H9 (cell line): ENCODE measurements at regions not wholly inside any gene's neighbourhood (a gene's known extent, or its start where the extent isn't known, plus 50 kb on each side); places are given as distances from the start of the nearest gene placed in this dataset.
A peak's percentile ranks its signal among the peaks of the same experiment; 100 is the strongest.
"Not testable (repeated sequence)": the region's sequence is repeated elsewhere in the genome, so short reads cannot be mapped to it uniquely, and the experiment has no call there.

Source experiments
- DNase-seq: peaks from one replicate; pipeline ENCODE4 v3.0.0-alpha.2; 2017
- H2AFZ ChIP-seq: one replicate; pipeline ENCODE4 v1.6.1; 2013; ENCODE audit warnings: mild to moderate bottlenecking, low read length, control low read depth, moderate library complexity
- H2AK5ac ChIP-seq: 2 replicates; pipeline ENCODE4 v1.6.1; 2013; ENCODE audit warnings: low read length, control low read depth, mixed read lengths; ENCODE audit not compliant: insufficient read length
- H2BK120ac ChIP-seq: one replicate; pipeline ENCODE4 v1.6.1; 2013; ENCODE audit warnings: low read depth, mild to moderate bottlenecking, low read length, control low read depth, inconsistent platforms; ENCODE audit not compliant: poor library complexity, severe bottlenecking
- H2BK12ac ChIP-seq: 2 replicates; pipeline ENCODE4 v1.6.1; 2013; ENCODE audit warnings: low read length, control low read depth, mixed read lengths, low read depth; ENCODE audit not compliant: insufficient read length
- H2BK15ac ChIP-seq: 2 replicates; pipeline ENCODE4 v1.6.1; 2013; ENCODE audit warnings: low read depth, low read length, control low read depth
- H2BK20ac ChIP-seq: one replicate; pipeline ENCODE4 v1.6.1; 2013; ENCODE audit warnings: low read depth, mild to moderate bottlenecking, low read length, control low read depth, inconsistent platforms; ENCODE audit not compliant: poor library complexity, severe bottlenecking
- H2BK5ac ChIP-seq: 2 replicates; pipeline ENCODE4 v1.6.1; 2013; ENCODE audit warnings: low read length, control low read depth, mixed read lengths; ENCODE audit not compliant: insufficient read length
- H3K14ac ChIP-seq: 2 replicates; pipeline ENCODE4 v1.6.1; 2013; ENCODE audit warnings: low read length, control low read depth; ENCODE audit not compliant: insufficient read depth
- H3K18ac ChIP-seq: 2 replicates; pipeline ENCODE4 v1.6.1; 2013; ENCODE audit warnings: low read depth, mild to moderate bottlenecking, mixed read lengths, low read length, control low read depth; ENCODE audit not compliant: insufficient read length
- H3K23ac ChIP-seq: 2 replicates; pipeline ENCODE4 v1.6.1; 2013; ENCODE audit warnings: low read length, control low read depth, mixed read lengths, low read depth; ENCODE audit not compliant: insufficient read length
- H3K23me2 ChIP-seq: 2 replicates; pipeline ENCODE4 v1.6.1; 2013; ENCODE audit warnings: low read depth, mild to moderate bottlenecking, mixed read lengths, low read length, control low read depth; ENCODE audit not compliant: insufficient read length, poor library complexity, severe bottlenecking
- H3K27ac ChIP-seq: 2 replicates; pipeline ENCODE4 v1.5.1; 2013; ENCODE audit warnings: low read length, control low read depth, mixed read lengths, low read depth; ENCODE audit not compliant: insufficient read length
- H3K27me3 ChIP-seq: 2 replicates; pipeline ENCODE4 v1.6.1; 2013; ENCODE audit warnings: low read length, control low read depth, inconsistent platforms; ENCODE audit not compliant: insufficient read depth
- H3K4ac ChIP-seq: 2 replicates; pipeline ENCODE4 v1.6.1; 2013; ENCODE audit warnings: low read depth, mild to moderate bottlenecking, control low read depth, inconsistent platforms, low read length, moderate library complexity
- H3K4me1 ChIP-seq: 2 replicates; pipeline ENCODE4 v1.6.1; 2013; ENCODE audit warnings: low read length, control low read depth, inconsistent platforms; ENCODE audit not compliant: insufficient read depth
- H3K4me2 ChIP-seq: 2 replicates; pipeline ENCODE4 v1.6.1; 2013; ENCODE audit warnings: low read length, control low read depth, mixed read lengths; ENCODE audit not compliant: insufficient read length, insufficient read depth
- H3K56ac ChIP-seq: 2 replicates; pipeline ENCODE4 v1.6.1; 2013; ENCODE audit warnings: low read depth, mild to moderate bottlenecking, mixed read lengths, low read length, control low read depth; ENCODE audit not compliant: insufficient read length
- H3K79me1 ChIP-seq: 2 replicates; pipeline ENCODE4 v1.6.1; 2013; ENCODE audit warnings: low read depth, mild to moderate bottlenecking, moderate library complexity, low read length, control low read depth, inconsistent platforms; ENCODE audit not compliant: insufficient read depth, poor library complexity, severe bottlenecking
- H3K79me2 ChIP-seq: 2 replicates; pipeline ENCODE4 v1.6.1; 2013; ENCODE audit warnings: low read length, control low read depth, inconsistent platforms; ENCODE audit not compliant: insufficient read depth
- H3K9ac ChIP-seq: 2 replicates; pipeline ENCODE4 v1.6.1; 2013; ENCODE audit warnings: low read length, control low read depth, mixed read lengths; ENCODE audit not compliant: insufficient read length; ENCODE audit errors: extremely low read depth
- H3K9me3 ChIP-seq: one replicate; pipeline ENCODE4 v1.6.1; 2013; ENCODE audit warnings: low read depth, low read length, inconsistent platforms; ENCODE audit not compliant: control insufficient read depth
- H3T11ph ChIP-seq: one replicate; pipeline ENCODE4 v1.6.1; 2013; ENCODE audit warnings: mild to moderate bottlenecking, low read length, control low read depth, inconsistent platforms
- H4K20me1 ChIP-seq: one replicate; pipeline ENCODE4 v1.6.1; 2013; ENCODE audit not compliant: control insufficient read depth, insufficient read length, insufficient read depth
- H4K5ac ChIP-seq: 2 replicates; pipeline ENCODE4 v1.6.1; 2013; ENCODE audit warnings: low read depth, mild to moderate bottlenecking, mixed read lengths, low read length, control low read depth; ENCODE audit not compliant: insufficient read length
- H4K8ac ChIP-seq: replicated peaks from 2 replicates; pipeline ENCODE4 v1.6.1; 2013; ENCODE audit warnings: low read length, control low read depth, mixed read lengths, low read depth; ENCODE audit not compliant: insufficient read length
- H4K91ac ChIP-seq: 2 replicates; pipeline ENCODE4 v1.6.1; 2013; ENCODE audit warnings: low read depth, mild to moderate bottlenecking, moderate library complexity, mixed read lengths, low read length, control low read depth; ENCODE audit not compliant: insufficient read length
- H3K27ac Mint-ChIP-seq, 3 experiments: 2 replicates in 2 of 3; 3 replicates in 1 of 3; pipeline ENCODE4 v1.8.0; 2020 to 2021; ENCODE audit warnings: mixed read lengths in 3 of 3, mild to moderate bottlenecking in 1 of 3, moderate library complexity in 1 of 3
- H3K27me3 Mint-ChIP-seq: 2 replicates; pipeline ENCODE4 v1.8.0; 2021; ENCODE audit warnings: low read depth, mild to moderate bottlenecking, moderate library complexity, mixed read lengths
- H3K36me3 Mint-ChIP-seq, 3 experiments: 2 replicates in 2 of 3; 3 replicates in 1 of 3; pipeline ENCODE4 v1.8.0; 2020 to 2021; ENCODE audit warnings: low read depth in 3 of 3, mixed read lengths in 3 of 3; ENCODE audit not compliant: insufficient read depth in 1 of 3
- H3K4me1 Mint-ChIP-seq, 2 experiments: 2 replicates each; pipeline ENCODE4 v1.8.0; 2020; ENCODE audit warnings: mixed read lengths in 2 of 2
- H3K4me3 Mint-ChIP-seq, 2 experiments: 2 replicates in 1 of 2; 3 replicates in 1 of 2; pipeline ENCODE4 v1.8.0; 2020 to 2021; ENCODE audit warnings: mild to moderate bottlenecking in 2 of 2, mixed read lengths in 2 of 2, moderate library complexity in 1 of 2
- H3K9me3 Mint-ChIP-seq, 2 experiments: 2 replicates in 1 of 2; 3 replicates in 1 of 2; pipeline ENCODE4 v1.8.0; 2020; ENCODE audit warnings: mild to moderate bottlenecking in 2 of 2, mixed read lengths in 2 of 2, moderate library complexity in 1 of 2
- WGBS: extraction: QIAGEN DNeasy Blood & Tissue Kit; methylation state at CpG from one replicate; pipeline ENCODE4 v1.1.7; 2013; ENCODE audit warnings: missing lambda C conversion rate, low lambda C conversion rate, mixed read lengths; ENCODE audit not compliant: insufficient read length; ENCODE audit errors: extremely low coverage; 5-methylcytosine and 5-hydroxymethylcytosine counted together
- TF ChIP-seq, protein P1 (sequence below): fragments of 200-600 bp; sonication (generic); conservative IDR thresholded peaks from 3 replicates; pipeline ENCODE4 v1.8.0; 2021; ENCODE audit warnings: antibody characterized with exemption, mild to moderate bottlenecking

- Histone ChIP-seq H2BK20ac (no peak overlapping the region), H2BK15ac (no peak overlapping the region), H3K23ac (no peak overlapping the region), H2BK120ac (no peak overlapping the region), H4K20me1 (no peaks in the 10 kb centered on the region), H3K4me2 (peak overlapping the region; percentile 18), H3K14ac (no peak overlapping the region), H3K4me1 (peaks cover 8% of the 10 kb centered on the region; the same call in 1 of the 2 replicates), H3T11ph (no peak overlapping the region), H4K8ac (no peak overlapping the region), H2AK5ac (no peak overlapping the region), H3K4ac (no peak overlapping the region), H2BK12ac (no peak overlapping the region), H3K23me2 (no peaks in the 10 kb centered on the region), H3K9ac (no peak overlapping the region), H3K79me1 (no peaks in the 10 kb centered on the region), H3K27ac (peak overlapping the region; percentile 89), H3K18ac (no peak overlapping the region), H3K27me3 (no peaks in the 10 kb centered on the region), H4K91ac (no peak overlapping the region), H3K9me3 (no peaks in the 10 kb centered on the region), H3K79me2 (no peaks in the 10 kb centered on the region), H4K5ac (no peak overlapping the region), H3K56ac (no peak overlapping the region), H2BK5ac (no peak overlapping the region), H2AFZ (no peak overlapping the region)
- peak overlapping the region in 1 of 2 experiments; percentile 15; a peak in 3 of 5 replicates for H3K4me3 Mint-ChIP-seq
- peaks cover 0 to 35% (median 15%) of the 10 kb centered on the region in 3 experiments; a peak in 6 of 7 replicates for H3K36me3 Mint-ChIP-seq
- peak overlapping the region; percentile 92 to 94 (median 93); a peak in 6 of 7 replicates for H3K27ac Mint-ChIP-seq
- H3K27me3 Mint-ChIP-seq = no peaks in the 10 kb centered on the region
- H3K4me1 Mint-ChIP-seq = peaks cover 50% of the 10 kb centered on the region in 2 experiments
- no peak for DNase-seq
- H3K9me3 Mint-ChIP-seq = peaks cover 22 to 31% of the 10 kb centered on the region in 2 experiments
- TF ChIP-seq, protein P1, sequence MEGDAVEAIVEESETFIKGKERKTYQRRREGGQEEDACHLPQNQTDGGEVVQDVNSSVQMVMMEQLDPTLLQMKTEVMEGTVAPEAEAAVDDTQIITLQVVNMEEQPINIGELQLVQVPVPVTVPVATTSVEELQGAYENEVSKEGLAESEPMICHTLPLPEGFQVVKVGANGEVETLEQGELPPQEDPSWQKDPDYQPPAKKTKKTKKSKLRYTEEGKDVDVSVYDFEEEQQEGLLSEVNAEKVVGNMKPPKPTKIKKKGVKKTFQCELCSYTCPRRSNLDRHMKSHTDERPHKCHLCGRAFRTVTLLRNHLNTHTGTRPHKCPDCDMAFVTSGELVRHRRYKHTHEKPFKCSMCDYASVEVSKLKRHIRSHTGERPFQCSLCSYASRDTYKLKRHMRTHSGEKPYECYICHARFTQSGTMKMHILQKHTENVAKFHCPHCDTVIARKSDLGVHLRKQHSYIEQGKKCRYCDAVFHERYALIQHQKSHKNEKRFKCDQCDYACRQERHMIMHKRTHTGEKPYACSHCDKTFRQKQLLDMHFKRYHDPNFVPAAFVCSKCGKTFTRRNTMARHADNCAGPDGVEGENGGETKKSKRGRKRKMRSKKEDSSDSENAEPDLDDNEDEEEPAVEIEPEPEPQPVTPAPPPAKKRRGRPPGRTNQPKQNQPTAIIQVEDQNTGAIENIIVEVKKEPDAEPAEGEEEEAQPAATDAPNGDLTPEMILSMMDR = no peak
These were observed 159.5 kb upstream of the PTBP2 start for GRCh38 chr1:96562094-96562493.

DNA sequence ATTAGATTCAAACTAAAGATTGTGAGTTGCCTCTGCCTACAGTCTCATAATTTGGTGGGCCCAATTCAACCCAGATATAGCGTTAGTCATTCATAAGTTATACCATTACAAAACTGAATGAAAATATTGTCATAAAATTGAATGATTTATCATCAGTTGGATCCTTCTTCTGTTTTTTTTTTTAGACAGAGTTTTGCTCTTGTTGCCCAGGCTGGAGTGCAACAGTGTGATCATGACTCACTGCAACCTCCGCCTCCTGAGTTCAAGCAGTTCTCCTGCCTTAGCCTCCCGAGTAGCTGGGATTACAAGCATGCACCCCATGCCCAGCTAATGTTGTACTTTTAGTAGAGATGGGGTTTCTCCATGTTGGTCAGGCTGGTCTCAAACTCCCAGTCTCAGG is 157.2 kb upstream of the PTBP2 start:
- H2BK5ac ChIP-seq, H2BK20ac ChIP-seq, H4K91ac ChIP-seq, H3K4me1 ChIP-seq, H3K9ac ChIP-seq, H3K4me2 ChIP-seq, H2BK120ac ChIP-seq, H2BK12ac ChIP-seq, H2AFZ ChIP-seq, H3K23ac ChIP-seq, H3K23me2 ChIP-seq, H3T11ph ChIP-seq, H3K56ac ChIP-seq, H4K5ac ChIP-seq, DNase-seq, H4K20me1 ChIP-seq, H3K18ac ChIP-seq, H3K27me3 Mint-ChIP-seq, H3K79me2 ChIP-seq, H3K27ac Mint-ChIP-seq, H3K79me1 ChIP-seq, H3K14ac ChIP-seq, H2BK15ac ChIP-seq, H2AK5ac ChIP-seq, H3K9me3 ChIP-seq, H3K4ac ChIP-seq, H3K4me3 Mint-ChIP-seq, H3K27me3 ChIP-seq, H4K8ac ChIP-seq, H3K27ac ChIP-seq: not testable (repeated sequence)
- H3K9me3 Mint-ChIP-seq = peaks cover 22 to 31% of the 10 kb centered on the region in 2 experiments
- peaks cover 32 to 40% of the 10 kb centered on the region in 2 experiments for H3K4me1 Mint-ChIP-seq
- peaks cover 0 to 35% (median 15%) of the 10 kb centered on the region in 3 experiments; a peak in 6 of 7 replicates for H3K36me3 Mint-ChIP-seq
- no CpG with 5 or more reads among the region's 3 CpGs for WGBS
